ENCODE measurements at regions not wholly inside any gene's neighbourhood (a gene's known extent, or its start where the extent isn't known, plus 50 kb on each side); places are given as distances from the start of the nearest gene placed in this dataset.

DNA sequence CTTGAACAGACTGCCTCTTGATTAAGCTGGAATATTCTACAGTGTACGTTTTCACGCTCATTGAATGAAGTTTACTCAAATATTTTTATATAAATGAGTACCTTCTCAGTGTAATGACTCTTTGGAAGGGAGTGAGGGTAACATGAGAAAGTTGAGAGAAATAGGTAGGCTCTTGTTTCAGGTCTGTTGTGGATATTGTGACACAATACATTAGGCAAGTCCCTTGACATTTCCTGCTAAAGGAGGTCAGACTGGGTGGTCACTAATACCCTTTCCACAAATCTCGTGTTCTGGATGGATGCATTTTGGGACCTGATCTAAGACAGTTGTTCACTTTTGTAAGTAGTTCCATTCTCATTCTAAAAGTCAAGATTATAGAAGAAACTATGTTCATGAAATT is 324.8 kb upstream of the AZI2 start:
- no peak for TF ChIP-seq POLR2AphosphoS5 (IDR thresholded peaks at IDR 0.05; ENCODE audit: low read depth, low read length)
- no peak for TF ChIP-seq POLR2A (IDR thresholded peaks at IDR 0.05; ENCODE audit: borderline replicate concordance, extremely low read depth, insufficient read depth, insufficient read length)
- TF ChIP-seq, protein P1, sequence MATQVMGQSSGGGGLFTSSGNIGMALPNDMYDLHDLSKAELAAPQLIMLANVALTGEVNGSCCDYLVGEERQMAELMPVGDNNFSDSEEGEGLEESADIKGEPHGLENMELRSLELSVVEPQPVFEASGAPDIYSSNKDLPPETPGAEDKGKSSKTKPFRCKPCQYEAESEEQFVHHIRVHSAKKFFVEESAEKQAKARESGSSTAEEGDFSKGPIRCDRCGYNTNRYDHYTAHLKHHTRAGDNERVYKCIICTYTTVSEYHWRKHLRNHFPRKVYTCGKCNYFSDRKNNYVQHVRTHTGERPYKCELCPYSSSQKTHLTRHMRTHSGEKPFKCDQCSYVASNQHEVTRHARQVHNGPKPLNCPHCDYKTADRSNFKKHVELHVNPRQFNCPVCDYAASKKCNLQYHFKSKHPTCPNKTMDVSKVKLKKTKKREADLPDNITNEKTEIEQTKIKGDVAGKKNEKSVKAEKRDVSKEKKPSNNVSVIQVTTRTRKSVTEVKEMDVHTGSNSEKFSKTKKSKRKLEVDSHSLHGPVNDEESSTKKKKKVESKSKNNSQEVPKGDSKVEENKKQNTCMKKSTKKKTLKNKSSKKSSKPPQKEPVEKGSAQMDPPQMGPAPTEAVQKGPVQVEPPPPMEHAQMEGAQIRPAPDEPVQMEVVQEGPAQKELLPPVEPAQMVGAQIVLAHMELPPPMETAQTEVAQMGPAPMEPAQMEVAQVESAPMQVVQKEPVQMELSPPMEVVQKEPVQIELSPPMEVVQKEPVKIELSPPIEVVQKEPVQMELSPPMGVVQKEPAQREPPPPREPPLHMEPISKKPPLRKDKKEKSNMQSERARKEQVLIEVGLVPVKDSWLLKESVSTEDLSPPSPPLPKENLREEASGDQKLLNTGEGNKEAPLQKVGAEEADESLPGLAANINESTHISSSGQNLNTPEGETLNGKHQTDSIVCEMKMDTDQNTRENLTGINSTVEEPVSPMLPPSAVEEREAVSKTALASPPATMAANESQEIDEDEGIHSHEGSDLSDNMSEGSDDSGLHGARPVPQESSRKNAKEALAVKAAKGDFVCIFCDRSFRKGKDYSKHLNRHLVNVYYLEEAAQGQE (IDR thresholded peaks at IDR 0.05; ENCODE audit: low read depth): no peak

Data from HCT116 (cell line).